Lung (tissue), 11 donors: ENCODE measurements at regions not wholly inside any gene's neighbourhood (a gene's known extent, or its start where the extent isn't known, plus 50 kb on each side); places are given as distances from the start of the nearest gene placed in this dataset.

ENCODE experiments used
- ATAC-seq: fragments of 200-7000 bp; cut with Tn5 transposase; one replicate; pipeline ENCODE4 v1.9.1; 2020; ENCODE audit warnings: moderate number of reproducible peaks; ENCODE audit not compliant: insufficient read depth, low FRiP score
- DNase-seq, 3 donors: peaks; one replicate each; pipeline ENCODE4 v3.0.0-alpha.2; 2013 to 2017
- H3K27ac ChIP-seq, 2 donors: one replicate each; pipeline ENCODE4 v1.5.1; 2013; ENCODE audit warnings: mild to moderate bottlenecking in 2 of 2, moderate library complexity in 2 of 2, control low read depth in 1 of 2, inconsistent platforms in 1 of 2, low read depth in 1 of 2, low read length in 1 of 2
- H3K27me3 ChIP-seq, 3 donors: one replicate each; pipeline ENCODE4 v1.5.1; 2013; ENCODE audit warnings: low read length in 2 of 3; ENCODE audit not compliant: control insufficient read depth in 3 of 3, insufficient read depth in 3 of 3
- H3K36me3 ChIP-seq, 4 donors: one replicate each; pipeline ENCODE4 v1.5.1; 2013; ENCODE audit warnings: low read length in 4 of 4, mild to moderate bottlenecking in 1 of 4, moderate library complexity in 1 of 4; ENCODE audit not compliant: control insufficient read depth in 4 of 4, insufficient read depth in 4 of 4
- H3K4me1 ChIP-seq, 5 donors: one replicate each; pipeline ENCODE4 v1.5.1; 2013; ENCODE audit warnings: low read length in 5 of 5, mild to moderate bottlenecking in 2 of 5, moderate library complexity in 1 of 5; ENCODE audit not compliant: control insufficient read depth in 5 of 5, insufficient read depth in 5 of 5
- H3K4me3 ChIP-seq: one replicate; pipeline ENCODE4 v1.5.1; 2013; ENCODE audit warnings: mild to moderate bottlenecking, control low read depth, moderate library complexity
- H3K9ac ChIP-seq, 2 donors: one replicate each; pipeline ENCODE4 v1.5.1; 2013; ENCODE audit warnings: low read length in 2 of 2, control low read depth in 1 of 2; ENCODE audit not compliant: insufficient read depth in 1 of 2
- H3K9me3 ChIP-seq, 4 donors: one replicate each; pipeline ENCODE4 v1.5.1; 2013; ENCODE audit warnings: low read length in 3 of 4, mild to moderate bottlenecking in 1 of 4, moderate library complexity in 1 of 4; ENCODE audit not compliant: control insufficient read depth in 4 of 4, insufficient read depth in 3 of 4
- CTCF ChIP-seq: IDR thresholded peaks from 2 replicates; pipeline ENCODE4 v1.5.1; 2012; ENCODE audit warnings: mild to moderate bottlenecking; ENCODE audit errors: control extremely low read depth, extremely low read depth
- WGBS, 2 donors: extraction: QIAGEN DNeasy Blood & Tissue Kit; methylation state at CpG; one replicate each; pipeline ENCODE4 v1.1.7; 2013; 5-methylcytosine and 5-hydroxymethylcytosine counted together
- donor health status: control.
- donor health status: control.
- donor health status: Bipolar disorder and iron deficiency.
- donor health status: healthy.
- donor health status: DM: yes; HTN: yes; CAD: no.

- 92 to 94% methylated on average over 9 of the region's 9 CpGs for WGBS, 2 donors
- ATAC-seq, result no peak
- H3K4me1 ChIP-seq, result no peaks in the 10 kb centered on the region
- peaks cover 0 to 6% (median 4%) of the 10 kb centered on the region in 4 donors for H3K9me3 ChIP-seq
- no peak for TF ChIP-seq CTCF
- no peak for DNase-seq
- H3K4me3 ChIP-seq, result no peak overlapping the region
- H3K9ac ChIP-seq, result no peak overlapping the region
- no peak overlapping the region for H3K27ac ChIP-seq
- H3K27me3 ChIP-seq, result no peaks in the 10 kb centered on the region
- no peaks in the 10 kb centered on the region for H3K36me3 ChIP-seq
These were observed 588.2 kb upstream of the ADGRL3 start for GRCh38 chr4:60611762-60612496.

GRCh38 chr4:60617731-60618130, 582.4 kb upstream of the ADGRL3 start:
- 84 to 88% methylated on average over 4 of the region's 4 CpGs for WGBS, 2 donors
- Histone ChIP-seq H3K9me3 (peaks cover 0 to 6% (median 4%) of the 10 kb centered on the region in 4 donors), H3K9ac (no peak overlapping the region), H3K27ac (no peak overlapping the region), H3K27me3 (no peaks in the 10 kb centered on the region), H3K4me3 (no peak overlapping the region), H3K36me3 (no peaks in the 10 kb centered on the region), H3K4me1 (no peaks in the 10 kb centered on the region)
- ATAC-seq (no peak), DNase-seq (no peak)
- TF ChIP-seq CTCF, result no peak

- DNase-seq (no peak), ATAC-seq (no peak)
- H3K36me3 ChIP-seq, result no peaks in the 10 kb centered on the region
- H3K9ac ChIP-seq, result no peak overlapping the region
- no peak overlapping the region for H3K27ac ChIP-seq
- no peak for TF ChIP-seq CTCF
- H3K9me3 ChIP-seq, result peaks cover 0 to 6% (median 3%) of the 10 kb centered on the region in 4 donors
- no peaks in the 10 kb centered on the region for H3K4me1 ChIP-seq
- no peak overlapping the region for H3K4me3 ChIP-seq
- no peaks in the 10 kb centered on the region for H3K27me3 ChIP-seq
- 72 to 80% methylated on average over 2 of the region's 2 CpGs for WGBS, 2 donors
These were observed 580.4 kb upstream of the ADGRL3 start for GRCh38 chr4:60619531-60620305.
